Activated naive CD4-positive, alpha-beta T cell treated with anti-CD3 and anti-CD28 coated beads, Interleukin-2, amount 50 U/mL, for 24 hours (primary cell): ENCODE measurements at regions not wholly inside any gene's neighbourhood (a gene's known extent, or its start where the extent isn't known, plus 50 kb on each side); places are given as distances from the start of the nearest gene placed in this dataset.

ENCODE experiments used
- H3K27ac Mint-ChIP-seq: one replicate; pipeline ENCODE4 v1.8.0; 2021; ENCODE audit warnings: mild to moderate bottlenecking, mixed read lengths
- H3K27me3 Mint-ChIP-seq: one replicate; pipeline ENCODE4 v1.8.0; 2021; ENCODE audit warnings: mixed read lengths
- H3K36me3 Mint-ChIP-seq: one replicate; pipeline ENCODE4 v1.8.0; 2021; ENCODE audit warnings: mixed read lengths
- H3K4me1 Mint-ChIP-seq: one replicate; pipeline ENCODE4 v1.8.0; 2021; ENCODE audit warnings: mixed read lengths
- H3K4me3 Mint-ChIP-seq: one replicate; pipeline ENCODE4 v1.8.0; 2021; ENCODE audit warnings: mild to moderate bottlenecking, mixed read lengths
- H3K9me3 Mint-ChIP-seq: one replicate; pipeline ENCODE4 v1.8.0; 2021; ENCODE audit warnings: mixed read lengths

DNA sequence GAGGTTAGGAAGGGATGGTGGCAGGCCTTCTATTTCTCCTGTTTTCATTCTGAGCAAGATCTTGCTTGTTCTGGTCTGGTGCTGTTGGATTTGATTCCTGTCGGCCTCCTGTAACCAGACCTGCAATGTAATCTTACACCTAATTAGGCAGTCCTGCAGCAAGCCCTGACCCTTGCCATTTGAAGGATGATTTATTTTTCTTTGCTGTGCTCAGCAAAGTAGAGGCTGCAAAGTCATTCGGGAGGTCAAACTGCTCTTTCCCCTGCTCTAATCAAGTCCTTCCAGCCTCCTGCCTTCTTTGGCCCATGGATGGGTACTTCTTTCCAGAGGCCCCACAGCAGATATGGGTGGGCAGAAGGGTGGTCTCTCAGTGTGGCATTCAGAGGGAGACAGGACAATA is 417.7 kb upstream of the USP24 start:
- Mint-ChIP-seq H3K9me3 (no peaks in the 10 kb centered on the region), H3K27ac (no peak overlapping the region), H3K4me1 (no peaks in the 10 kb centered on the region), H3K4me3 (no peak overlapping the region), H3K27me3 (peaks cover 5% of the 10 kb centered on the region), H3K36me3 (no peaks in the 10 kb centered on the region)

DNA sequence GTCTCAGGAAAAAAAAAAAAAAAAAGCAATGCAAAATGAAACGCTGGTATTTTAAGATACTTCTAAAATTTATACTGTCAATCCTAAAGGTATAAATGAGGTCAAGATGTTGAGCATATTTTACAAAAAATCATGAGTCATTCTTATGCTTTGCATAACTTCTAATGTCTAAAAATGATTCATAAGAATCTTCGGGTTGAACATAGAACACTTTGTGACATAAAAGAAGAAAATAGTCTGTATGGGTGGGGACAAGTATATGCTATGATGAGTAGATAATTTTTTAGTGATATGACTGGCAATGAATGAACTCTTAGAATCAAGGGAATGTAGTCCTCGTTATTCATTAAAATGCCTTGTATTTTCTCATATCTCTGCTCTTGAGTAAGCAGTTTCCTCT is 416.9 kb upstream of the USP24 start:
- no peaks in the 10 kb centered on the region for H3K9me3 Mint-ChIP-seq
- H3K4me3 Mint-ChIP-seq: no peak overlapping the region
- no peaks in the 10 kb centered on the region for H3K4me1 Mint-ChIP-seq
- peaks cover 5% of the 10 kb centered on the region for H3K27me3 Mint-ChIP-seq
- H3K36me3 Mint-ChIP-seq: no peaks in the 10 kb centered on the region
- no peak overlapping the region for H3K27ac Mint-ChIP-seq

DNA sequence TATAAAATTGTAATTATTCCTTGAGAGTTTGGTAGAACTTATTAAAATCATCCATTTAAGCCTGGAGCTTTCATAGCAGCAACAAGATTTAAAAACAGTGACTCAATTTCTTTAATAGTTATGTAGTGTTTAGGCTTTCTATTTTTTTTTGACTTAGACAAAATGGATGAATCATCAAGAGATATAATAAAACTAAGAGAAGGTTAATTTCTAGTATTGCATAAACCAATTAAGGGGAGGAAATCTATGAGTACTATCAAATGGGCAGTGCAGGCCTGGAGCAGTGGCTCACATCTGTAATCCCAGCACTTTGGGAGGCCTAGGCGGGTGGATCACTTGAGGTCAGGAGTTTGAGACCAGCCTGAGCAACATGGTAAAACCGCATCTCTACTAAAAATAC is 416.3 kb upstream of the USP24 start:
- no peaks in the 10 kb centered on the region for H3K4me1 Mint-ChIP-seq

DNA sequence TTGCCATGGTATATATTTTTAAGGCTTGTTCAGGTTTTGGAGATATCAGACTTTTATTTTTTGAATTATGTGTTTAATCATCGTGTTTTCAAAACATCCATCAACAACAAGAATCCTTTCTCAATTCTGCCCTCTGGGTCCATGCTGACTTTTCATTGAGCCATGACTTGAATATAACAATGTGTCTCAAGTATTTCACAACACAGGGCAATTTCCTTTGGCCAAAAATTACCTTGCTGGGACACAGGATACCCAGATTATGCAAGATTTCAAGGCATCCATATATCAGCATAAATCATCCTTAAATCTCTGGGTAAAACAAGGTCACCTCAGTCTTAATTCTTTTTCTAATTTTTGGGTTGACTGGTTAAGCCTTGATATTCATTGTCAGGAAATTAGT is 411.2 kb upstream of the USP24 start:
- Mint-ChIP-seq H3K4me3 (no peak overlapping the region), H3K27ac (no peak overlapping the region), H3K4me1 (no peaks in the 10 kb centered on the region), H3K36me3 (no peaks in the 10 kb centered on the region), H3K9me3 (no peaks in the 10 kb centered on the region), H3K27me3 (peaks cover 4% of the 10 kb centered on the region)

More for the DNA sequence above, 416.3 kb upstream of the USP24 start:
- peaks cover 5% of the 10 kb centered on the region for H3K27me3 Mint-ChIP-seq
- no peaks in the 10 kb centered on the region for H3K36me3 Mint-ChIP-seq
- H3K9me3 Mint-ChIP-seq: no peaks in the 10 kb centered on the region
- no peak overlapping the region for H3K27ac Mint-ChIP-seq
- no peak overlapping the region for H3K4me3 Mint-ChIP-seq

DNA sequence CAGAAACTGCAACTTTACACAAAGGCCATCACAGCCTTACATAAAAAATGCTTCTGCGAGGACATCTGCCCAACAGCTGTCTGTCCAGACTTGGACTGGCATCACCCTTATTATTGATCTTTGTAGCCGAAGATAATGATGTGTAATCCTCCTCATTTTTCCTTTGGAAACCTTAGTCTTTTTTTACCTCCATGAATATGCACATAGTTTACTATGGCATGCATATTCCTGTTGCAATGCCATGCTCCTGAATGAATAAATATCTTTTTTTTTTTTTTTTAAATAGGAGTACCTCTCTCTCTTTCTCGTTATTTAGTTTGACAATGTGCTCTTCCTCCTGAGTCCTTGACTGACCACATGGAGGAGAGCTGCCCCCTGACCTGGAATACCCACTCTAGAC is 409.6 kb upstream of the USP24 start:
- Mint-ChIP-seq H3K27ac (no peak overlapping the region), H3K4me3 (no peak overlapping the region), H3K4me1 (no peaks in the 10 kb centered on the region), H3K36me3 (no peaks in the 10 kb centered on the region), H3K9me3 (peaks cover 3% of the 10 kb centered on the region), H3K27me3 (peaks cover 7% of the 10 kb centered on the region)

DNA sequence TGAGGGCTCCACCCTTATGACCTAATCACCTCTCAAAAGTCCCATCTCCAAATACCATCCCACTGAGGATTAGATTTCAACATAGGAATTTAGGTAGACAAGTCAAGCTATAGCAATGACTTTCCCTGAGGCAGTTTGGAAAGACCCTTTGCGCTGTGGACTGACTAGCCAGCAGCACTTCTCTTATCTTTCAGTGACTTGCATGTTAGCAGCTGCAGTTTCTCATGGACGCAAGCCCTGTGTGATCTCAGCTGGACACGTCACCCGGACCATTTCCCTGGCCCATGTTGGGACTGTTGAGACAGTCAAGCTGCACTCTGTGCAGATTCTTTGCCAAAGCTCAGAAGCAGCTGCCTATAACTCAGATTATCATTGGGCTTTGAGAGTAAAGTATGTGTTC is 408.1 kb upstream of the USP24 start:
- Mint-ChIP-seq H3K9me3 (peaks cover 6% of the 10 kb centered on the region), H3K27me3 (peaks cover 11% of the 10 kb centered on the region), H3K4me1 (no peaks in the 10 kb centered on the region), H3K27ac (no peak overlapping the region), H3K4me3 (no peak overlapping the region), H3K36me3 (no peaks in the 10 kb centered on the region)

DNA sequence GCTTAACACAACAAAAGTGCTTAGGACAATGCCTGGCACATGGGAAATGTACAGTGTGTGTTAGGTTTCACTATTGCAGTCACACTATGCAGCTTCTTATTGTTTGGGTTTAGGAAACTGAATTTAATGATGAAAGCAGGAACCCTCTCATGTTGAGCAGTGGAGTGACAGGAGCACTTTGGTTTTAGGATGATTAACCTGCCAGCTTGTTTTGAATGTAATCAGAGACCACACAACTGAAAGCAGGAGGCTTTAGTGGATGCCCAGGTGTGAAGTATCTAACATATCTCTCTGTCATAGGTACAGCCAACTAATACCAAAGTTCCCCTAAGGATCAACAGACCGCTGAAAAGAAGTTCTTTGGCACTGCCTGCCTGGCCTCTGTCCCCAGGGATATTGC is 406.9 kb upstream of the USP24 start:
- no peaks in the 10 kb centered on the region for H3K36me3 Mint-ChIP-seq

DNA sequence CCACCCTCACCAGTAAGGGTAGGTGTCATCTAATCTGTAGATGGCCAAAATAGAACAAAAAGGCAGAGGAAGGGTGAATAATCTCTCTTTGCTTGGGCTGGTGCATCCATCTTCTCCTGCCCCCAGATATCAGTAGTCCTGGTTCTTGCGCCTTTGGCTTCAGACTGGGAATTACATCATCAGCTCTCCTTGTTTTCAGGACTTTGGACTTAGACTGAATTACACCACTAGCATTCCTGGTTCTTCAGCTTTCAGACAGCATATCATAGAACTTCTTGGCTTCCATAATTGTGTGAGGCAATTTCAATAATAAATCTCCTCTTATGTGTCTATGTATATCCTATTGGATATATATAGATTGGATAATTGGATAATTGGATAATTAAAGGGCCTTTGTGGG is 403.0 kb upstream of the USP24 start:
- Mint-ChIP-seq H3K36me3 (no peaks in the 10 kb centered on the region), H3K4me3 (no peak overlapping the region), H3K27ac (no peak overlapping the region), H3K4me1 (no peaks in the 10 kb centered on the region), H3K27me3 (peaks cover 15% of the 10 kb centered on the region), H3K9me3 (peaks cover 14% of the 10 kb centered on the region)

More for the DNA sequence above, 406.9 kb upstream of the USP24 start:
- Mint-ChIP-seq H3K9me3 (peaks cover 14% of the 10 kb centered on the region), H3K4me3 (no peak overlapping the region), H3K4me1 (no peaks in the 10 kb centered on the region), H3K27me3 (peaks cover 11% of the 10 kb centered on the region), H3K27ac (no peak overlapping the region)

DNA sequence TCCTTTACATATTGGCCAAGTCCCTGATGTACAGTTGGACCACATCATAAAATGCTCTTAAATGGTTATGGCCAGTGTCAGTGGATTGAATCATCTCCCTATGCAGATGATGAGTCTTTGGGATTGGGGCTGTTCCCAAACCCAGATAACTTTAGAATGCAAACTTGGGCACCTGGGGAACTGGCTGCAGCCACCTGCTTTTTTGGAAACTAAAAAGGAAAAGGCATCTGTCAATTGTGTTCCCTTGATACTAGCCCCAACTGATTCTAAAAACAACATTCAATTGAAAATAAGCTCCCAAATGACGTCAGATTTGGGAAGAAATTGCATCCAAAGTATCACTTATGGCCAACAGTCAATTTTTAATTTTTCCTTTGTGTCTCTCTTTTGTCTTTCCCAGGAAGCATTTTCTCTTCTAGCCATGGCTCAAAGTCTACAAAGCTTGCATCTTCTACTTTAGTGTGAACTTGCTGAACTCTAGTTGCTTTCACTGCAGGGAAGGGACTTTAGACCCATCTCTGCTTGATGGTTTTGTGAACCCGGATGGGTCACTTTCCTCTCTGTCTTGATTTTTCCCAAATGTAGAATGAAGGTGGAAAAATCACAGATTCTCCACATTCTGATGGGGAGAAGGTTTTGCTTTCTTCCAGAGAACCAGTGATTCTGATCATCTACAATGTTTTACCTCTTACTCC is 402.3 kb upstream of the USP24 start:
- Mint-ChIP-seq H3K36me3 (no peaks in the 10 kb centered on the region), H3K9me3 (peaks cover 14% of the 10 kb centered on the region), H3K4me3 (no peak overlapping the region), H3K27ac (no peak overlapping the region), H3K4me1 (no peaks in the 10 kb centered on the region), H3K27me3 (peaks cover 15% of the 10 kb centered on the region)

DNA sequence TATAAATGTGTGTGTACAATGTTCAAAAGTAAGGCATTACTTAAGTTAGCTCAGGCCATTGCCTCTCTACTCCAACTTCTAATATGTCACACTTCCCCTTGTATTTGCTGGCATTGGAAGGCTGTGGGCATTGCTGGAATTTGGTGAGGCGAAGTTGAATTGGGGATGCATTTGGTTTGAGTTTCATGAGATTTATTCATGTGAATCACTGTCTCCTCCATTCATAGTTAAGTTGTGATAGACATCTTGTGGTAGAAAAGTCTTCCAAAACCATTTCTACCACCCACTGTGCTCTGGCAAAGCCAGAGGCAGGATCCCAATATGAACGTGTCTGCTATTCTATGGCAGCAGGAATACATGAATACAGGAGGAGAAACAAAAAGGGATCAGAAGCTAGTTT is 397.8 kb upstream of the USP24 start:
- Mint-ChIP-seq H3K27ac (no peak overlapping the region), H3K36me3 (no peaks in the 10 kb centered on the region), H3K9me3 (peaks cover 11% of the 10 kb centered on the region), H3K27me3 (peaks cover 13% of the 10 kb centered on the region), H3K4me1 (no peaks in the 10 kb centered on the region), H3K4me3 (no peak overlapping the region)

DNA sequence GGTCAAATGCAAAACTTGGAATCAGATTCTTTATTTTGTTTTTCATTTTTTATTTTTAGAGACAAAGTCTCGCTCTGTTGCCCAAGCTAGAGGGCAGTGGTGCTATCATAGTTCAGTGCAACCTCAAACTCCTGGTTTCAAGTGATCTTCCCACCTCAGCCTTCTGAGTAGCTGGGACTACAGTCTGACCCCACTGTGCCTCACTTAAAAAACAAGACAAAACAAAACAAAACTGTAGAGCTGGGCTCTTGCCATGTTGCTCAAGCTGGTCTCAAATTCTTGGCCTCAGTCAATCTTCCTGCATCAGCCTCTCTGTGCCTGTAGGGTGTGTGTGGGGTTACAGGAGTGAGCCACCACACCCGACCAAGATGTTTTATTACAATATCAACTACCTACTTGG is 396.0 kb upstream of the USP24 start:
- H3K27me3 Mint-ChIP-seq: peaks cover 13% of the 10 kb centered on the region
- peaks cover 12% of the 10 kb centered on the region for H3K9me3 Mint-ChIP-seq
- no peaks in the 10 kb centered on the region for H3K4me1 Mint-ChIP-seq
- no peak overlapping the region for H3K27ac Mint-ChIP-seq
- no peaks in the 10 kb centered on the region for H3K36me3 Mint-ChIP-seq
- H3K4me3 Mint-ChIP-seq: no peak overlapping the region

DNA sequence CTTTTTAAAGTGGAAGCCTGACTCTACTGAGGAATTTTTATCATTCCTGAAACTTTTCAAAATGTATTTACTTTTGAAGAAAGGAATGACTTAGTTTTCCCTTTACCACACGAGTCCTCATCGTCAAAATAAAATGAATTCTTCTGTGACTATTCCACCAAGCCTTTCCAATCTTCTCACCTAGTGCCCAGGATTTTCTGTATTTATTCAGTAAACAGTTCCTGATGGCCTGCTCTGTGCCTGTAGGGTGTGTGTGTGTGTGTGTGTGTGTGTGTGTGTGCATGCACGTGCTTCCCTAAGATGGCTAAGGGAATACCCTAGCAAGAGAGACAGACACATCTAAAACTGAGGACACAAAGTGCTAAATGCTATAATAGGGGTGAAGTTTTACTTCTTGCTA is 395.0 kb upstream of the USP24 start:
- H3K4me3 Mint-ChIP-seq: no peak overlapping the region
- H3K4me1 Mint-ChIP-seq: no peaks in the 10 kb centered on the region
- H3K36me3 Mint-ChIP-seq: no peaks in the 10 kb centered on the region
- no peak overlapping the region for H3K27ac Mint-ChIP-seq
- H3K9me3 Mint-ChIP-seq: peaks cover 12% of the 10 kb centered on the region
- peaks cover 9% of the 10 kb centered on the region for H3K27me3 Mint-ChIP-seq

DNA sequence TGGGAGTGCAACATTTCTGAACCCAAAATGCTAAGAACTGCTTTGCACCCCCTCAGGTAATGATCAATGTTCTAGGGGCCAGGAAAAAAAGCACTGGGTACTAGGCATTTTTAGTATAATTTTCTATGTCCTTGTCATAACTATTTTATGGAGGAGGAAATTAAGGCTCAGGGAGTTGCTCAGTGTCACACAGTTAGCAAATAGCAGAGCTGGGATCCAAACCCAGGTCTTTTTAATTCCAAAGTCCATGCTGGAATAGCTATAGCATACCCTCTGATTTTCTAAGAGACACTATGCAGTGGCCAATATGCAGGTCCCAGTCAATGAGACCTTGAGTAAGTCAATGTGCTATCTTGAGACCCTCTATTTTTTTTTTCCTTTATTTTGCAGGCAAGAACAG is 394.5 kb upstream of the USP24 start:
- Mint-ChIP-seq H3K36me3 (no peaks in the 10 kb centered on the region), H3K4me3 (no peak overlapping the region), H3K27ac (no peak overlapping the region), H3K4me1 (no peaks in the 10 kb centered on the region), H3K9me3 (peaks cover 12% of the 10 kb centered on the region), H3K27me3 (peaks cover 9% of the 10 kb centered on the region)

DNA sequence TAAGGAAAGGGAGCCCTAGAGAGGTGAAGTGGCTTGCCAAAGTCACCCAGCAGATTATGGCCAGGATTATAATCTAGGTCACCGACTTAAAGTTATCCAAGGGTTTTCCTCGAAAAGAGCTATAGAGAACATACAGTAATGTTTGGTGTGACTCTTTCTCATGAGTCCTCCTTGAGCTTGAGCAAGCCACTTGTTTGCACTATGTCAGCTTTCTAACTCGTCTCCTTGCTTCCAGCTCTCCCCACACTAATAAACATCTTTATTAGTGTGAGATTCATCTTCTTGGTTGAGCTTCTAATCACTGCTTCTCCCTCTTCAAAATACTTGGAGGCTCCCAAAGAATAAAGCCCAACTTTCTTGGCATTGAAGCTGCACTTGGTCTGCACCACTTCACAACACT is 390.0 kb upstream of the USP24 start:
- Mint-ChIP-seq H3K4me1 (no peaks in the 10 kb centered on the region), H3K9me3 (peaks cover 12% of the 10 kb centered on the region), H3K4me3 (no peak overlapping the region), H3K36me3 (no peaks in the 10 kb centered on the region), H3K27me3 (peaks cover 9% of the 10 kb centered on the region), H3K27ac (no peak overlapping the region)

DNA sequence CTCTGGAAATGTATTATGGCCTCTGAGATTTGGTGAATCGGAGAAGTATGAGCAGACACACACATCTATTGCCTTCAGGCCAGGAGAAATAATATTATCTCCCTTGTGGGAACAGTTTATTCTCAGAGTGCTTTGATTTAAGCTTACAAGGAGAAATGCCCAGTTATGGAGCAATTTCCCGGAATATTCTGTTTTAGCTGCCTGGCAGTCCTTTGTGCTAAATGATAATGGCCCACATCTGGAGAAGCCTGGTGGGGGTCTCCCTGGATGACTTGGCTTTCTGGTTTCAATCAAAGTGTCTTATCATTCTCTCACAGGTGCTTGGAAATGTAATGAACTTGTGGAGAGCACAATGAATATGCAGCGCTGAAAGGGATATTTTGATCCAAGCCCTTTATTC is 389.6 kb upstream of the USP24 start:
- no peak overlapping the region for H3K4me3 Mint-ChIP-seq
- no peaks in the 10 kb centered on the region for H3K36me3 Mint-ChIP-seq
- no peak overlapping the region for H3K27ac Mint-ChIP-seq
- H3K27me3 Mint-ChIP-seq: peaks cover 12% of the 10 kb centered on the region
- H3K9me3 Mint-ChIP-seq: peaks cover 12% of the 10 kb centered on the region
- H3K4me1 Mint-ChIP-seq: no peaks in the 10 kb centered on the region

DNA sequence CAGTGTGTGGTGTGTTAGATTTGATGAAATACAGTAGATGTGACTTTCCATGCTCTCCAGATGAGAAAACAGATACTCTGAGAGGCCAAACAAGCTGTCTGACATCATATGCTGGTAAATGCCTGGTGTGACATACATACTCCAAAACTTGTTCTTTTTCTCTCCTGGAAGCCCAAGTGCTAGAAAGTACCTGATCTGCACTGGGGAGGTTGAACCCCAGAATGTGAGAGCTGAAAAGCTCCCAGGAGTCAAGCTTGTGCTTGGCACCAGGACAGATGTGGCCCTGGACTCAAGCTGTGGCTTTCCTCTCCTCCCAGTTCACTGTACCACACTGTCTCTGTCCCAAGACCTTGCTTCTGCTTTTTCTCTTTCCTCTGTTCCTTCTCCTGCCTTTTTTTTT is 389.0 kb upstream of the USP24 start:
- no peaks in the 10 kb centered on the region for H3K4me1 Mint-ChIP-seq
- H3K27ac Mint-ChIP-seq: no peak overlapping the region
- peaks cover 12% of the 10 kb centered on the region for H3K9me3 Mint-ChIP-seq
- no peaks in the 10 kb centered on the region for H3K36me3 Mint-ChIP-seq
- H3K4me3 Mint-ChIP-seq: no peak overlapping the region
- H3K27me3 Mint-ChIP-seq: peaks cover 13% of the 10 kb centered on the region

DNA sequence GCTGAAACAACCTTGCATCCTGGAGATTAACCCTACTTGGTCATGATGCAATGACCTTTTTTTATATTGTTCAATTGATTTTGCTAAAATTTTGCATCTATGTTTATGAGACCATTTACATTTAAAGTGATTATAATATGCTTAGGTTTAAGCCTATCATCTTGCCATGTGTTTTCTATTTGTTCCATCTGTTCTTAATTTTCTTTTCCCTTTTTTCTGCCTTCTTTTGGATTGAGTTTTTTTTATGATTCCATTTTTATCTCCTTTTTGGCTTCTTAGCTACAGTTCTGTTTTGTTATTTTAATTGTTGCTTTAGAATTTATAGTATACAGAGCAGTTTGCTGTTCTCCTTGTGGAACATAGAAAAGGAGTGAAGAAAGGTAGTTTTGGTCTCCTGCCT is 385.1 kb upstream of the USP24 start:
- H3K27me3 Mint-ChIP-seq: peaks cover 15% of the 10 kb centered on the region
- no peak overlapping the region for H3K4me3 Mint-ChIP-seq
- no peak overlapping the region for H3K27ac Mint-ChIP-seq
- H3K9me3 Mint-ChIP-seq: peaks cover 10% of the 10 kb centered on the region
- H3K36me3 Mint-ChIP-seq: no peaks in the 10 kb centered on the region
- no peaks in the 10 kb centered on the region for H3K4me1 Mint-ChIP-seq
